Gastrocnemius medialis (tissue), 4 donors: ENCODE measurements at regions not wholly inside any gene's neighbourhood (a gene's known extent, or its start where the extent isn't known, plus 50 kb on each side); places are given as distances from the start of the nearest gene placed in this dataset.

ENCODE experiments used
- ATAC-seq, 2 donors: fragments of 150-250 bp; one replicate each; pipeline ENCODE4 v1.9.1; 2016
- DNase-seq, 2 donors: peaks; one replicate each; pipeline ENCODE4 v3.0.0-alpha.2; 2019
- H3K27ac ChIP-seq, 4 donors: fragments of 200-600 bp; sonication (generic); 1 replicate in 1 of 4; 2 replicates in 3 of 4; pipeline ENCODE4 v1.5.1; 2016 to 2018; ENCODE audit warnings: mild to moderate bottlenecking in 2 of 4, moderate library complexity in 1 of 4
- H3K27me3 ChIP-seq, 3 donors: fragments of 200-600 bp; sonication (generic) in 2 of 3; 1 replicate in 1 of 3; 2 replicates in 2 of 3; pipeline versions ENCODE4 v1.5.1 to v1.6.0; 2016 to 2019; ENCODE audit warnings: mild to moderate bottlenecking in 1 of 3, moderate library complexity in 1 of 3
- H3K36me3 ChIP-seq, 2 donors: fragments of 200-600 bp; sonication (generic) in 1 of 2; one replicate each; pipeline ENCODE4 v1.5.1; 2017 to 2018
- H3K4me1 ChIP-seq, 2 donors: fragments of 200-600 bp; sonication (generic) in 1 of 2; one replicate each; pipeline ENCODE4 v1.5.1; 2016 to 2017; ENCODE audit warnings: mild to moderate bottlenecking in 2 of 2
- H3K4me3 ChIP-seq, 4 donors: fragments of 200-600 bp; sonication (generic) in 3 of 4; 1 replicate in 1 of 4; 2 replicates in 3 of 4; pipeline ENCODE4 v1.5.1; 2016 to 2019; ENCODE audit warnings: mild to moderate bottlenecking in 2 of 4
- H3K9me3 ChIP-seq, 3 donors: fragments of 200-600 bp; sonication (generic) in 2 of 3; 1 replicate in 1 of 3; 2 replicates in 2 of 3; pipeline ENCODE4 v1.5.1; 2016 to 2019
- CTCF ChIP-seq, 5 experiments: fragments of 450-650 bp in 3 of 5; fragments of 200-600 bp in 2 of 5; sonication (generic) in 2 of 5; IDR thresholded peaks in 4 of 5; conservative IDR thresholded peaks in 1 of 5; 1 replicate in 4 of 5; 2 replicates in 1 of 5; pipeline ENCODE4 v1.5.1; 2016 to 2019; ENCODE audit warnings: antibody characterized with exemption in 5 of 5, mild to moderate bottlenecking in 3 of 5, moderate library complexity in 3 of 5
- POLR2A ChIP-seq, 2 donors: fragments of 450-650 bp; IDR thresholded peaks; one replicate each; pipeline ENCODE4 v1.6.1; 2017; ENCODE audit warnings: antibody characterized with exemption in 2 of 2, mild to moderate bottlenecking in 2 of 2, moderate library complexity in 2 of 2
- in situ Hi-C, 4 donors: fragments of 200-750 bp; cut with MboI; loops; one replicate each; pipeline versions ENCODE4 v1.15.0 to v1.8.0; 2017; ENCODE audit warnings: low sequenced_read_pairs in 4 of 4
- intact Hi-C: fragments of 100-400 bp; cut with DNase I; formaldehyde crosslinking; loops from one replicate; pipeline ENCODE4 v1.15.1; 2023; ENCODE audit warnings: low total_unique reads

DNA sequence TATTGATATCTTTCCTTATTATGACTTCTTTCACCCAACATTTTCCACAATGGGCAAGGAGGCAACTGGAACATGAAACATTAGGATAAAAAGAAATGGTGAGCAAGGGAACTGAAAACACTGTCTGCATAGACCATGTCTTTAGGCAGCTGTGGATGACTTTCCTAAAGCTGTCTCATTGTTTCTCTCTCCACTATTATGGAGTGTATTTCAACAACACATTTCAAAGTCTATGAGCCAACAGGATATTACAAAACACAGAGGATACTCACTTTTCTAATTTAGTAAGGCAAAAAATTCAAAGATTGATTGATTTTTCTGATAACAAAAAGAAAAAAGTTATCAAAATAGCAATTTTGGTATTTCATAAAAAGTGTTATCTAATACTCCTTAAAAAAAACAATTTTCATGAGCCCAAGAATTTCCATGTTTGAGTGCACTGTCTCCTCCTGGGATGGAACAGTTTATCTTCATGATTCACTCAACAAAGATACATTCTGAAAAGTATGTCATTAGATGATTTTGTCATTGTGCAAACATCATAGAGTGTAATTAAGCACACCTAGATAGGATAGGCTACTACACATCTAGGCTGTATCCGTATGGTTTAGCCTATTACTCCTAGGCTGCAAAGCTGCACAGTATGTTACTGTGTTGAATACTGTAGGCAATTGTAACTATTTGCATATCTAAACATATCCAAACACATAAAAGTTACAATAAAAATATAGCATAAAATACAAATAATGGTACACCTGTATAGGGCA is 1568.4 kb downstream of the SLITRK5 start:
- TF ChIP-seq CTCF (IDR thresholded peaks at IDR 0.05 in 4 of 5, conservative IDR thresholded peaks at IDR 0.05 in 1 of 5) = no peak
- no peak overlapping the region for H3K27ac ChIP-seq
- in situ Hi-C loops (no loop called here), intact Hi-C loops (no loop called here)
- no peaks in the 10 kb centered on the region for H3K4me1 ChIP-seq
- no peak overlapping the region for H3K4me3 ChIP-seq
- no peaks in the 10 kb centered on the region for H3K9me3 ChIP-seq
- H3K36me3 ChIP-seq = no peaks in the 10 kb centered on the region
- DNase-seq (no peak), ATAC-seq (no peak)
- no peaks in the 10 kb centered on the region for H3K27me3 ChIP-seq

- DNase-seq = no peak
- no peak for TF ChIP-seq POLR2A (IDR thresholded peaks at IDR 0.05)
- TF ChIP-seq CTCF (IDR thresholded peaks at IDR 0.05 in 4 of 5, conservative IDR thresholded peaks at IDR 0.05 in 1 of 5) = no peak
- intact Hi-C loops (no loop called here), in situ Hi-C loops (no loop called here)
- Histone ChIP-seq H3K9me3 (peaks cover 0 to 3% (median 0%) of the 10 kb centered on the region in 3 donors), H3K36me3 (no peaks in the 10 kb centered on the region), H3K27ac (no peak overlapping the region), H3K4me3 (no peak overlapping the region), H3K27me3 (no peaks in the 10 kb centered on the region), H3K4me1 (no peaks in the 10 kb centered on the region)
- ATAC-seq = no peak
These were observed 1584.8 kb downstream of the SLITRK5 start for GRCh38 chr13:89255844-89256406.

- in situ Hi-C loops = no loop called here
- H3K27ac ChIP-seq = no peak overlapping the region
- no peak overlapping the region for H3K4me3 ChIP-seq
- DNase-seq (no peak), ATAC-seq (no peak)
- TF ChIP-seq POLR2A (IDR thresholded peaks at IDR 0.05) (no peak), CTCF (IDR thresholded peaks at IDR 0.05 in 4 of 5, conservative IDR thresholded peaks at IDR 0.05 in 1 of 5) (no peak)
- H3K4me1 ChIP-seq = no peaks in the 10 kb centered on the region
- no peaks in the 10 kb centered on the region for H3K9me3 ChIP-seq
- no peaks in the 10 kb centered on the region for H3K27me3 ChIP-seq
- intact Hi-C loops = no loop called here
- no peaks in the 10 kb centered on the region for H3K36me3 ChIP-seq
These were observed 1596.6 kb downstream of the SLITRK5 start for GRCh38 chr13:89267734-89268133.

DNA sequence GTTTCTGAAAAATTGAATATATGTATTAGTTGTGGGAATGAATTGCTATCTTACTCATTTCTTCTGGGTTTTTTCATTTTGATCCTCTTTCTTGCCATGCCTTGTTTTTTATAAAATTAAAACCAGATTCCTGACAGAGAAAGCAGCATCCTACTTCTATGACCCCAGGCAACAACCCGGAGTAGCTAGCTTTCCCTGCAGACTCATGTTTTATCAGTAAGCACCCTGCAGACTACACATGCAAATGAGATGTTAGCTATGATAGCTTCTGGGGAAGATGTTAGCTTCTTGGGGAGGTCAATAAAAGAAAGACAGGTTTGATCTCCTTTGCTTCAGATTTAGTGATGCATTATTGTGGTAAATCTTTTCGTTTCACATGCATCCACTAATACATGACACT is 1598.6 kb downstream of the SLITRK5 start:
- intact Hi-C loops = no loop called here
- no peak for ATAC-seq
- no peak overlapping the region for H3K4me3 ChIP-seq
- H3K27ac ChIP-seq = no peak overlapping the region
- H3K4me1 ChIP-seq = no peaks in the 10 kb centered on the region
- H3K36me3 ChIP-seq = no peaks in the 10 kb centered on the region
- in situ Hi-C loops = no loop called here
- DNase-seq = no peak
- H3K27me3 ChIP-seq = no peaks in the 10 kb centered on the region
- H3K9me3 ChIP-seq = no peaks in the 10 kb centered on the region
- TF ChIP-seq CTCF (IDR thresholded peaks at IDR 0.05 in 4 of 5, conservative IDR thresholded peaks at IDR 0.05 in 1 of 5) = no peak
- TF ChIP-seq POLR2A (IDR thresholded peaks at IDR 0.05) = no peak
